Endodermal cell (in vitro differentiated cells): ENCODE measurements at regions not wholly inside any gene's neighbourhood (a gene's known extent, or its start where the extent isn't known, plus 50 kb on each side); places are given as distances from the start of the nearest gene placed in this dataset.
"Not testable (repeated sequence)": the region's sequence is repeated elsewhere in the genome, so short reads cannot be mapped to it uniquely, and the experiment has no call there.

Experiments used
- DNase-seq: peaks from one replicate; pipeline ENCODE4 v3.0.0-alpha.2; 2017
- H3K27ac ChIP-seq: 2 replicates; pipeline ENCODE4 v1.5.1; 2013; ENCODE audit warnings: mild to moderate bottlenecking, low read depth, low read length, moderate library complexity
- H3K27me3 ChIP-seq: 2 replicates; pipeline ENCODE4 v1.6.1; 2013; ENCODE audit warnings: mild to moderate bottlenecking, low read length, moderate library complexity; ENCODE audit not compliant: insufficient read depth, control insufficient read depth, poor library complexity, severe bottlenecking
- H3K36me3 ChIP-seq: 2 replicates; pipeline ENCODE4 v1.7.0; 2013; ENCODE audit warnings: mild to moderate bottlenecking, low read length, moderate library complexity; ENCODE audit not compliant: control insufficient read depth, insufficient read depth
- H3K4me1 ChIP-seq: one replicate; pipeline ENCODE4 v1.7.0; 2013; ENCODE audit warnings: low read length; ENCODE audit not compliant: control insufficient read depth, insufficient read depth
- H3K4me3 ChIP-seq: 2 replicates; pipeline ENCODE4 v1.5.1; 2013; ENCODE audit warnings: mild to moderate bottlenecking, low read length, moderate library complexity
- H3K9ac ChIP-seq: 2 replicates; pipeline ENCODE4 v1.6.1; 2013; ENCODE audit warnings: mild to moderate bottlenecking, low read length, moderate library complexity; ENCODE audit not compliant: poor library complexity, severe bottlenecking; ENCODE audit errors: extremely low read depth
- H3K9me3 ChIP-seq: 2 replicates; pipeline ENCODE4 v1.6.1; 2013; ENCODE audit warnings: mild to moderate bottlenecking, low read length, moderate library complexity; ENCODE audit not compliant: control insufficient read depth
- H3K27ac Mint-ChIP-seq: 2 replicates; pipeline ENCODE4 v1.8.0; 2020; ENCODE audit warnings: mixed read lengths
- H3K27me3 Mint-ChIP-seq: 2 replicates; pipeline ENCODE4 v1.8.0; 2021; ENCODE audit warnings: mild to moderate bottlenecking, mixed read lengths; ENCODE audit not compliant: insufficient read depth
- H3K36me3 Mint-ChIP-seq: 2 replicates; pipeline ENCODE4 v1.8.0; 2020; ENCODE audit warnings: low read depth, mixed read lengths
- H3K4me1 Mint-ChIP-seq: 2 replicates; pipeline ENCODE4 v1.8.0; 2020; ENCODE audit warnings: mixed read lengths
- H3K4me3 Mint-ChIP-seq: 2 replicates; pipeline ENCODE4 v1.8.0; 2020; ENCODE audit warnings: mild to moderate bottlenecking, moderate library complexity, mixed read lengths
- H3K9me3 Mint-ChIP-seq: 2 replicates; pipeline ENCODE4 v1.8.0; 2020; ENCODE audit warnings: mild to moderate bottlenecking, mixed read lengths
- WGBS, 2 experiments: methylation state at CpG; one replicate each; pipeline versions ENCODE4 v1.1.5 to v1.1.7; 2013; ENCODE audit warnings: missing lambda C conversion rate in 2 of 2, mixed read lengths in 1 of 2; ENCODE audit not compliant: insufficient coverage in 1 of 2, insufficient read length in 1 of 2; 5-methylcytosine and 5-hydroxymethylcytosine counted together

DNA sequence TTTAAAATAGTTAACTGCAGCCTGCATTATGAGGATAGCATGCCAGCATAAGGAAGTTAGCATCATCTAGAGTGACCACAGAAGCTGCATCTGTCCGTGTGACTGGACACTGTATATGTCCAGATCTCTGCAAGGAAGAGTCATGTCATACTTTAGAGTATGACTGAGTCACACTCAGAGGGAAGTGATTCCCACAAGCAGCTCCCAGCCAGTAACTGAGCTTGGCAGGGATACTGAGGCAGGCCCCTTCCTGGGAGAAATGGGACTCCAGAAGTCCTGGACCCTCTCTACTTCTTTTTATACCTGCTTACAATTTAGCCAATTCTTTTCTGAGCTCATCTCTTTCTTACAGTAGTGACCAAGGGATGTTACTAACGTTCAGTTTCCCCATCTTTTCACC is 2975.9 kb downstream of the RPIA start:
- H3K4me1 ChIP-seq, H3K36me3 Mint-ChIP-seq, H3K4me3 ChIP-seq, H3K27me3 Mint-ChIP-seq, DNase-seq, H3K9me3 ChIP-seq, H3K27me3 ChIP-seq, H3K27ac Mint-ChIP-seq, H3K9ac ChIP-seq, H3K36me3 ChIP-seq, H3K4me1 Mint-ChIP-seq, H3K27ac ChIP-seq, H3K4me3 Mint-ChIP-seq, H3K9me3 Mint-ChIP-seq: not testable (repeated sequence)
- 82% methylated on average over 1 of the region's 2 CpGs; no CpG with 5 or more reads in 1 of the 2 experiments for WGBS, 2 experiments

DNA sequence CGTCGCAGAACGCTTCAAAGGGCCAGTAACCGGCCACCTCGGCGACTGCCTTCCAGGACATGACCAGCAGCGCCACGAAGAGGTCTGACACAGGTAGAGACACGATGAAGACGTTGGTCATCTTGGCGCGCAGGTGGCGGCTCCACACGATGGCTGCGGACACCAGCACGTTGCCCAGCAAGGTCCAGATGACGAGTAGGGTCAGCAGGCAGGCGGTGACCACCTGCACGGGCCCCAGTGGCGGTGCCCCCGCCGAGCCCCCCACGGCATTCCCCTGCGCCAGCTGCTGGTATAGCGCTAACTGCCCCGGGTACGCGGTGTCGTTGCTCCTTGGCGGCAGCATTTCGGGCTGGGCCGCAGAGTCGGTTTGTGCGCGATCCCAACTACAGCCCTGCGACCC is 2994.1 kb downstream of the RPIA start:
- H3K27ac Mint-ChIP-seq, H3K4me1 ChIP-seq, H3K36me3 Mint-ChIP-seq, H3K27ac ChIP-seq, H3K9me3 Mint-ChIP-seq, H3K4me1 Mint-ChIP-seq, H3K9me3 ChIP-seq, H3K27me3 Mint-ChIP-seq, H3K4me3 Mint-ChIP-seq, H3K36me3 ChIP-seq, H3K4me3 ChIP-seq, H3K9ac ChIP-seq, DNase-seq, H3K27me3 ChIP-seq: not testable (repeated sequence)
- 61 to 70% methylated on average over 2 to 22 of the region's 36 CpGs for WGBS, 2 experiments

DNA sequence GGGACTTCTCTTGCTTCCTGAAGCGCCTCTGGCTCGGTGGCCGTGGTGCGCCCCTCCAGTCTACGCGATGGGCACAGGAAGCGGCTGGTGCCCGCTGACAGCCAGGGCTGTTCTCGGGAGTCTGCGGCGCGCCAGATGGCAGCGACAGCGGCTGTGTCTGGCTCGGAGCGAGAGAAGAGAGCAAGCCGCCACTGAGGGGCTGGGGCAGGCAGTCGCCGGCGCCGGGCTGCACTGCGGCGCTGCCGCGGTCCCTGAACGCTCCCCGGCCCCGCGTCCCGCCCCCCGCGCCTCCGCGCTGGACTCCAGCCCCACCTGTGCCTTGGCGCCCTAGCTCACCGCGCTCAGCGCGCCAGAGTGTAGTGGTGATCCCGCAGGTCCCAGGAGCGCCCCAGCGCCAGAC is 2994.6 kb downstream of the RPIA start:
- H3K9me3 Mint-ChIP-seq, H3K27me3 Mint-ChIP-seq, H3K27me3 ChIP-seq, H3K27ac ChIP-seq, DNase-seq, H3K36me3 Mint-ChIP-seq, H3K9me3 ChIP-seq, H3K27ac Mint-ChIP-seq, H3K36me3 ChIP-seq, H3K4me3 ChIP-seq, H3K4me3 Mint-ChIP-seq, H3K4me1 ChIP-seq, H3K4me1 Mint-ChIP-seq, H3K9ac ChIP-seq: not testable (repeated sequence)
- WGBS, 2 experiments = 7% methylated on average over 23 of the region's 42 CpGs; no CpG with 5 or more reads in 1 of the 2 experiments
